Upper lobe of right lung (tissue), 1 donor: ENCODE measurements at regions not wholly inside any gene's neighbourhood (a gene's known extent, or its start where the extent isn't known, plus 50 kb on each side); places are given as distances from the start of the nearest gene placed in this dataset.

Experiments used
- ATAC-seq: fragments of 200-7000 bp; cut with Tn5 transposase; one replicate; pipeline ENCODE4 v1.9.1; 2020; ENCODE audit warnings: mild to moderate bottlenecking, moderate library complexity
- DNase-seq: peaks from one replicate; pipeline ENCODE4 v3.0.0-alpha.2; 2020
- H3K27ac ChIP-seq: fragments of 200-600 bp; one replicate; pipeline ENCODE4 v1.8.0; 2022
- H3K27me3 ChIP-seq: fragments of 200-600 bp; one replicate; pipeline ENCODE4 v1.8.0; 2022; ENCODE audit warnings: mild to moderate bottlenecking
- H3K36me3 ChIP-seq: fragments of 200-600 bp; one replicate; pipeline ENCODE4 v1.8.0; 2022
- H3K4me1 ChIP-seq: fragments of 200-600 bp; one replicate; pipeline ENCODE4 v1.8.0; 2022
- H3K4me3 ChIP-seq: fragments of 200-600 bp; one replicate; pipeline ENCODE4 v1.8.0; 2022; ENCODE audit warnings: mild to moderate bottlenecking
- H3K9me3 ChIP-seq: fragments of 200-600 bp; one replicate; pipeline ENCODE4 v1.8.0; 2022
- CTCF ChIP-seq: fragments of 200-600 bp; IDR thresholded peaks from one replicate; pipeline ENCODE4 v1.8.0; 2022; ENCODE audit warnings: antibody characterized with exemption
- intact Hi-C: fragments of 100-400 bp; cut with DNase I; formaldehyde crosslinking; loops from one replicate; pipeline ENCODE4 v1.11.0; 2022
- donor health status: DM: no; HTN: yes; CAD: no; lungs with severe emphysema.

- H3K4me3 ChIP-seq: no peak overlapping the region
Observed at GRCh38 chr2:67289271-67289670, 107.9 kb upstream of the ETAA1 start.

GRCh38 chr2:67289921-67290371 lies 107.2 kb upstream of the ETAA1 start:
- ATAC-seq (no peak), DNase-seq (no peak)
- Histone ChIP-seq H3K4me1 (no peaks in the 10 kb centered on the region), H3K4me3 (no peak overlapping the region), H3K9me3 (no peaks in the 10 kb centered on the region), H3K27ac (no peak overlapping the region), H3K36me3 (no peaks in the 10 kb centered on the region), H3K27me3 (no peaks in the 10 kb centered on the region)
- no peak for TF ChIP-seq CTCF
- intact Hi-C loops: no loop called here

More at GRCh38 chr2:67289271-67289670, 107.9 kb upstream of the ETAA1 start:
- no peaks in the 10 kb centered on the region for H3K9me3 ChIP-seq
- H3K27ac ChIP-seq: no peak overlapping the region
- intact Hi-C loops: no loop called here
- H3K36me3 ChIP-seq: no peaks in the 10 kb centered on the region
- DNase-seq (no peak), ATAC-seq (no peak)
- no peaks in the 10 kb centered on the region for H3K4me1 ChIP-seq
- no peaks in the 10 kb centered on the region for H3K27me3 ChIP-seq
- TF ChIP-seq CTCF: no peak

- intact Hi-C loops: no loop called here
- ATAC-seq (no peak), DNase-seq (no peak)
- H3K27me3 ChIP-seq: no peaks in the 10 kb centered on the region
- TF ChIP-seq CTCF: no peak
- no peak overlapping the region for H3K4me3 ChIP-seq
- H3K9me3 ChIP-seq: no peaks in the 10 kb centered on the region
- H3K27ac ChIP-seq: no peak overlapping the region
- H3K36me3 ChIP-seq: no peaks in the 10 kb centered on the region
- no peaks in the 10 kb centered on the region for H3K4me1 ChIP-seq
Observed at GRCh38 chr2:67290451-67291290, 106.5 kb upstream of the ETAA1 start.

- ATAC-seq (no peak), DNase-seq (no peak)
- H3K4me3 ChIP-seq: no peak overlapping the region
- no peaks in the 10 kb centered on the region for H3K36me3 ChIP-seq
- H3K27ac ChIP-seq: no peak overlapping the region
- no peaks in the 10 kb centered on the region for H3K9me3 ChIP-seq
- intact Hi-C loops: no loop called here
- H3K27me3 ChIP-seq: no peaks in the 10 kb centered on the region
- no peaks in the 10 kb centered on the region for H3K4me1 ChIP-seq
- no peak for TF ChIP-seq CTCF
Observed at GRCh38 chr2:67294218-67294617, 102.9 kb upstream of the ETAA1 start.

- H3K27me3 ChIP-seq: no peaks in the 10 kb centered on the region
- H3K4me1 ChIP-seq: no peaks in the 10 kb centered on the region
- no peak overlapping the region for H3K27ac ChIP-seq
- no peak for DNase-seq
- TF ChIP-seq CTCF: no peak
- intact Hi-C loops: no loop called here
- no peak for ATAC-seq
- no peaks in the 10 kb centered on the region for H3K9me3 ChIP-seq
- no peaks in the 10 kb centered on the region for H3K36me3 ChIP-seq
- H3K4me3 ChIP-seq: no peak overlapping the region
Observed at GRCh38 chr2:67295406-67295805, 101.7 kb upstream of the ETAA1 start.
